ENCODE measurements at regions not wholly inside any gene's neighbourhood (a gene's known extent, or its start where the extent isn't known, plus 50 kb on each side); places are given as distances from the start of the nearest gene placed in this dataset.
A peak's percentile ranks its signal among the peaks of the same experiment; 100 is the strongest.
"Not testable (repeated sequence)": the region's sequence is repeated elsewhere in the genome, so short reads cannot be mapped to it uniquely, and the experiment has no call there.

DNA sequence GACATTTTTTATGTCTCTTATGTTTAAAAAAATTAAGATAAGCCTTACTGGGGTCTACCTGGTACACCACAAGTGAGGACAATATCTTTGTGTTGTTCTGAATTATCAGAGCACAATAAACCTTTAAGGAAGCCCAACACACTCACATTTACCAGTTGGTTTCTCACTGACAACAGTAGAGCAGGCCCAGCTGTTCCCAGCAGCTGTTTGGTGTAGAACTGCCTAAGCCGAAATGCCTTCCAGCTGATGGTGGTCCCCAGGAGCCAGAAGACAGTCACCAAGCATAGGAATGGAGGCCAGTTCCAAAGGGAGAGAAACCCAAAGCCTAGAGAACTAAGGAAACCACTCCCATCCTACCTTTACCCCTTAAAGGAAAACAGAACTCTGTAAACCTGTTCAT lies 428.6 kb upstream of the CAMK1G start:
- DNase-seq, result no peak

GRCh38 chr1:209155546-209155945 lies 428.0 kb upstream of the CAMK1G start:
- no peak for DNase-seq

DNA sequence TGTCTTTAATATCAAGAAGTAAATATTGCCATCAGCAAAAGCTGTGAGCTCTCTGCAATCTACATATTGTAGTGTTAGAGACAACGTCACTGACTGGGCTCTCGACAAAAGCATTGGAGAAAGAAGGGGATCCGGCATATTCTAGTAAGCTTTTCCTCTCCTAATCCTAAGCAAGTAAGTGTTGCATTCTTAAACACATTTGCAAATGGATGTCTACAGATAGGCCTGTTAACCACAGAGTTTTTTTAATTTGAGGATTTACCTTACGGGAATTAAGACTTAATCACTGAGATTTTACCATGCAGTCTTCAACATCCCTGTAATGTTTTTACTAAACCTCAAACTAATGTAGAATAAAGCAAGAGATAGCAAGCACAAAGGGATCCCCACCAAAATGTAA lies 426.5 kb upstream of the CAMK1G start:
- DNase-seq, result no peak

GRCh38 chr1:209157546-209158249 lies 425.8 kb upstream of the CAMK1G start:
- no peak for DNase-seq

DNA sequence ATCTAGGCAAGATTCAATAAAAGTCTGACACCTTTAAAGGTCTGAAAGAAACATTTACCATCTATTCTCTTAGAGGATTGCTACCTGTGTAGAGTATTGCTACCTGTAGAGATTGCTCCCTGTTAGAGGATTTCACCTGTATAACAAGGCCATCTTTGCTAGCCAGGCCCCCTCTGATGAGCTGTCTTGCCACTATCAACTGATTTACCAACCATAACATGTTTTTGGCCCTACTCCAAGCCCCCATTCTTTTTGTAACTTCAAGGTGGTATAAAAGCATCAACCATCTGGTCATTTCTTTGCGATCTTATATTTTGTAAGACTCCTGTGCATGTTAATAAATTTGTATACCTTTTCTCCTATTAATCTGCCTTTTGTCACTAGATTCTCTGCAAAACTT lies 424.7 kb upstream of the CAMK1G start:
- no peak for DNase-seq

DNA sequence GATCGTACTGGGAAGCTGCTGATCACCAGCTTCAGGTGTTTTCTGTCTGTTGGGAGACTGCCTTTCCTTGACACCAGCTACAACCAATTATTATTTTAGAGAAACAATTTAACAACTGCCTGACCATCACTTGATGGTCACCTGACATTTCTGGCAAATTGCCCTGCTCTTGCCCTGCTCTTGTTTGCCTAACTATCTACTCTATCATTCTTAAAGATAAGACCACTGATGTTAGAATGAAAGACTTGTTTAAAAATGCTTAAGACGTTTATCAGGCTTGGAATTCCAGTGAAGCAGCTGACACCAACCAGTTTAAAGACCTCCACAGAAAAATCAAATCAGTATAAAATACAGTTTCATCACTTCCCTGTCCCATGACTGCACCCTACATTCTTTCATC lies 423.3 kb upstream of the CAMK1G start:
- no peak for DNase-seq

- DNase-seq, result no peak
These were observed 420.9 kb upstream of the CAMK1G start for GRCh38 chr1:209162651-209163050.

- no peak for DNase-seq
These were observed 415.3 kb upstream of the CAMK1G start for GRCh38 chr1:209168204-209168603.

DNA sequence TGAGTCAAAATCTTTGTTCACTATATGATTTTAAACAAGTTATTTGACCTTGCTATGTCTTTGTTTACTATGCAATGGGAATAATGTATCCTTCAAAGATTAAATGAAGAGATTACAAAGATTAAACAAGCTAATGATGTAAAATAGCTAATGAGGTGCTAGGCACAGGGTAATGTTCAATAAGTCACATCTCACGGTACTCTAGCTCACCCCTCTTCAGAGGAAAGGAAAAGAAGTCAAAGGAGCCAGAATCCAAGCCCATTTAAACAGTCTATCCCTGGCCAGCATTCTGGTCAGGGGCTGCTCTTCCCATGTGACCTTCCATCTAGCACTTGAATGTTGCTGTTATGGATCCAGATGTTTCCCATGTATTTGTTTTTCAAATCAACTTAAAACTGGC lies 412.4 kb upstream of the CAMK1G start:
- DNase-seq, result no peak

GRCh38 chr1:209172286-209172685 lies 411.2 kb upstream of the CAMK1G start:
- peak; percentile 21 for DNase-seq

GRCh38 chr1:209172792-209173542 lies 410.5 kb upstream of the CAMK1G start:
- not testable (repeated sequence) for DNase-seq

DNA sequence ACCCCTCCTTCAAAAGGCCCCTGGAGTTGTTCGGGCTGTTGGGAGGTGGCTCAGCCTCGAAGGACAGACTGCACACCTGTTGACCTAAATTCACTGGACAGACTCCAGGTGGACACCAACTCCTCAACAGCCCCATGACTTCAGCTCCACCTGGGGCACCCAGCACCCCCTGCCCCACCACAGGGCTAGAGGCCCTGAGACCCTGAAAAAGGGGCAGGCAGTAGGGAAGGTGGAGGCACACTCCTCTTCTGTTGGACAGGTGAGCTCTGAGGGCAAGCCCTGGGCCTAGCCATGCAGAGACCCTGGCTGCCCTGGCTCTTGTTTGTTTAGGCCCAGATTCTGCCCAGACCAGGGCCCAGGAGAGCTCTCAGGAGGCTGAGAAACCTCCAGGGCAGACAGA lies 409.7 kb upstream of the CAMK1G start:
- DNase-seq, result not testable (repeated sequence)

DNA sequence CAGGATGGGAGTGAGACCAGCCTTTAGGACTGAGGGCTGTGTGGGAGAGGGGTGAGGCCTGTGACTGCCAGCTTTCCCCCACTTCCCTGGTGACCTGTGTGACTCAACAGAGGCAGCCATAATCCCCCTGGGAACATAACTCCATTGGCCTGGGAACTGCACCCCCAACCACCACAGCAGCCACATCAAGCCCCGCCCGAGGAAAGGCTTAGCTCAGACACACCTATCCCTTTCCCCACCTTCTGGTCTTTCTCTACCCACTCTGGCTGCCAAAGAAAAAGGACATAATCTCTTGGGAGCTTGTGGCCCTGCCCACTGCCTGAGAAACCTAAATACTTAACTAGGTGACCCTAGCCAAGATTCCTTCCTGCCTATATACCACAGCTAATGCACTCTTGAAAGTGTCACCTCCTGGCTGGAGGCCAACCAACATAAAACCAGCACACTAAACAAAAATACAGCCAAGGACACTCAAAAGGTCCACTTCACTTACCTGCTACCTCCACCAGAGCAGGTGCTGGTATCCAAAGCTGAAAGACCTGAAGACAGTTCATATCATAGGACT lies 406.6 kb upstream of the CAMK1G start:
- DNase-seq, result no peak

- DNase-seq, result no peak
These were observed 400.3 kb upstream of the CAMK1G start for GRCh38 chr1:209183195-209183594.

DNA sequence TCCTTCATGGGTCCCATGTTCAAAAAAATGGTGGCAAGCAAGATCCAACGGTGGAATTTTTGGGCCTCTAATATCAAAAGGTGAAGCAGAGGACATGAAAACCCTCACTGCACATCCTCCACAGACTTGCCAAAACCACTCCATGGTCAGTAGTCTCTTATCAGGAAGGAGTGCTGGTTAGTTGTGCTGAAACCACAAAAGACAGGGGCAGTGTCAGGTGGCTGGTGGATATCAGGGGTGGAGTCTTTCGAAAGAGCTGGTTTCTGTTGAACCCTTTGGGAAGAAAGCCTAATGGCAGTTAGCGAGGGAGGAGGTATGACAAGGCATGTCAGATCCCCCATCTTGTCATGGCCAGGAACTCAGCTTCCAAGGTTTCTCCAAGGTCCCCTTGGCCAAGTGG lies 395.9 kb upstream of the CAMK1G start:
- no peak for DNase-seq

DNA sequence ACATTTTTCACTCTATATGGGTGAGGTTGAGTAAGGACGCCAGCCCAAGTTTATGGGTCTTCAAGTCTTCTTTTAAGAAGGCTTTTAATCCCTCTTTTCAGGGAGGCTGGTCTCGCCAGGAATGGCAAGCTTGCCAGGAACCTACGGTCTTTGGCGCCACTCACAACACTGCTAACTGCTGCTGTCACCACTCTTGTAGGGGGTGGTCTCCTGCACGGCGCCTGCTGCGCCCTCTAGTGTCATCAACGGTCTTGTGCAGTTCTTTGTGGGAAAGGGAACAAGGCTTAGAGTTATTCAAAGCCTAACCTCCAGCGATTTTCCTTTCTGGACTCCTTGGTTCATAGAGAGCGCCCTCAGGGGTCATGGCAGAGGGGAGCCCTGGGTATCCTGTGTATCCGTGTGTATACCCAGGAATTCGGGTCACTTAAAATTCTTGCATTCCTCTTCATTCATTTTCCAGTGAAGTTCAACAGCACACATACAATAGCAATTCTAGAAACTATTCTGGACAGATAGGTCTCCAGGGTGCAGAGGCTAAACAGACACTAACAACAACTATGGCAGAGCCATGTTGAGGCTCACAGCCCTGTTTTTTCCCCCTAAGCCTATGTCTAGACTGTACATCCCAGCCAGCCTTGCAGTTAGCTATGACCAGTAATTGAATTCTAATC lies 392.8 kb upstream of the CAMK1G start:
- no peak for DNase-seq

DNA sequence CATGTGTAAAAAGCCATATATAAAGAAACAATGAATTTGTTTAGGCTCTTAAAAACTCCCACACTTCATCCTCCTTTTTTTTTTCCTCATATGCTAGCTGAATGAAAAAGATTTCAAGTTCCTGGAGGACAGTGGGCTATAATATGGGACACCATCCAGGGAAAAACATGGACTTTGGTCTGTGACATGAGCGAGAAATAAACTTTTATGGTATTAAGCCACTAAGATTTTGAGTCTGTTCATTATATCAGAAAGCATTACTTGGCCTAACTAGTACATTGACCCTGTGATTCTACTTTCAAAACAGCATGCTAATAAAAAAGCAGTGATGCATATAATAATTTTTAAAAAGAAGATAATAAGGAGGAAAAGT lies 392.3 kb upstream of the CAMK1G start:
- no peak for DNase-seq

DNA sequence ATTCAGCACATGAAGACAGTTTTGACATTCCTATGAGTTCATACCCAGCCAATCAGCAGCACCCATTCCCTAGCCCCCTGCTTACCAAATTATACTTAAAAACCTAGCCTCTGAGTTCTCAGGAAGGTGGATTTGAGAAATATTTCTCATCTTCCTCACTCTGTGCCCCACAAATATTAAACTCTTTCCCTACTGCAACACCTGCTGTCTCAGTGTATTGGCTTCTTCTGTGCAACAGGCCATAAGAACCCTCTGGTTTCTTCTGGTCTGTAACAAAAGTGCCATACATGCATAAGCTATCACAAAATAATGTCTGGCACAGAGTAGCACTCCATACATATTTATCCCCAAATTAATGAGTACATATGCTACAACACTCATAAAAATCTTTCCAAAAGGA lies 387.4 kb upstream of the CAMK1G start:
- DNase-seq, result no peak

GRCh38 chr1:209198961-209199750 lies 384.4 kb upstream of the CAMK1G start:
- DNase-seq, result no peak

- DNase-seq, result no peak
These were observed 383.7 kb upstream of the CAMK1G start for GRCh38 chr1:209199822-209200221.

- not testable (repeated sequence) for DNase-seq
These were observed 381.2 kb upstream of the CAMK1G start for GRCh38 chr1:209202321-209202720.

DNA sequence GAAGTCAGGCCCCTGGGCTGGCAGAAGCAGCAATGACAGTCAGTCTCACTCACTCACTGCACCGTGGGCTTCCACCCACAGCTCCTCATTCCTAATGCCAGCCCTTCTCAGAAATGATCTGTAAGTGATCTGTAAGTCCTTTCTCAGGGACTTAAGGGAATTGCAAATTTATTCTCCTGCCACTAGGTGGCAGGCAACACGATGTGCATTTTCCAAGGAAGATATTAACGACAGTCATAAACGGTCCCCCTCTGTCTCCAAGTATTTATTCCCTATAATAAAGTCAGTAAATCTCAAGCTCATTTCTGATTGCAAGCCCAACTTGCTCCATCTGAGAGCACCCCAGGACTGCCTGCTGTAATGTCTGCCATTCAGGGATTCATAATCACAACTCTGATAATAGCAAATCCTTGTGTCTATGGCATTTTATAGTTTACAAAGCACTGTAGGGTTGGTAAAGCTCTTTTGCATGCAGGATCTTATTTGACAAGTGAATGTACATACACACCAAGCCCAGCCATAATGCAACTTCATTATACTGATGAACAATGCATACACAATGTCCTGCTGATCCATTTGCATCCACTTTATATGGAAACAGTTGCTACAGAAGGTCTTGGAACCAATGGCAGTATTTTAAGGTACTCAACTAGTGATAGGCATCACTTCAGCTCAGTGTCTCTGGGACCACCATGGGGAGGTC lies 380.5 kb upstream of the CAMK1G start:
- no peak for DNase-seq

Measured in T1000 (cell line).